OCI-LY3 (cell line): ENCODE measurements at regions not wholly inside any gene's neighbourhood (a gene's known extent, or its start where the extent isn't known, plus 50 kb on each side); places are given as distances from the start of the nearest gene placed in this dataset.

Experiments used
- CTCF ChIP-seq: fragments of 200-600, 300-600 bp; sonication (generic); IDR thresholded peaks from 2 replicates; pipeline ENCODE4 v1.5.1; 2014; ENCODE audit warnings: antibody characterized with exemption, low read length, low read depth
- EZH2phosphoT487 ChIP-seq: fragments of 200-600 bp; shearing (Covaris generic); IDR thresholded peaks from 2 replicates; pipeline ENCODE4 v1.6.1; 2018; ENCODE audit warnings: antibody characterized with exemption, mixed run types, low read depth

- no peak for TF ChIP-seq CTCF
- no peak for TF ChIP-seq EZH2phosphoT487
Measured at GRCh38 chr6:145327586-145327985, 407.7 kb downstream of the EPM2A start.
